IMR-90 (cell line): ENCODE measurements at regions not wholly inside any gene's neighbourhood (a gene's known extent, or its start where the extent isn't known, plus 50 kb on each side); places are given as distances from the start of the nearest gene placed in this dataset.

Source experiments
- CEBPB ChIP-seq: IDR thresholded peaks from 2 replicates; pipeline ENCODE4 v1.6.1; 2012; ENCODE audit warnings: low read depth, low read length, improper control_type of control experiment
- CHD1 ChIP-seq: IDR thresholded peaks from 2 replicates; pipeline ENCODE4 v1.6.1; 2012; ENCODE audit warnings: low read depth, low read length, improper control_type of control experiment
- CTCF ChIP-seq: conservative IDR thresholded peaks from 2 replicates; pipeline ENCODE4 v1.5.1; 2012; ENCODE audit warnings: mild to moderate bottlenecking, low read depth, low read length, improper control_type of control experiment
- MAZ ChIP-seq: IDR thresholded peaks from 2 replicates; pipeline ENCODE4 v1.6.1; 2012; ENCODE audit warnings: low read depth, mild to moderate bottlenecking, low read length, improper control_type of control experiment, moderate library complexity, borderline replicate concordance
- POLR2A ChIP-seq: IDR thresholded peaks from 2 replicates; pipeline ENCODE4 v1.6.1; 2012; ENCODE audit warnings: mild to moderate bottlenecking, low read depth, low read length
- SMC3 ChIP-seq: fragments of 150-350 bp; IDR thresholded peaks from 2 replicates; pipeline ENCODE4 v1.6.1; 2016; ENCODE audit warnings: low read depth, mild to moderate bottlenecking, antibody characterized with exemption, low read length, moderate library complexity
- USF2 ChIP-seq: fragments of 150-350 bp; IDR thresholded peaks from 2 replicates; pipeline ENCODE4 v1.6.1; 2017; ENCODE audit warnings: mild to moderate bottlenecking, antibody characterized with exemption, low read length, low read depth

GRCh38 chr17:27049104-27049784, 244.7 kb upstream of the WSB1 start:
- TF ChIP-seq POLR2A (no peak), CTCF (no peak), SMC3 (no peak), USF2 (no peak), CHD1 (no peak), CEBPB (no peak), MAZ (no peak)
